Nephron progenitor cell (in vitro differentiated cells): ENCODE measurements at regions not wholly inside any gene's neighbourhood (a gene's known extent, or its start where the extent isn't known, plus 50 kb on each side); places are given as distances from the start of the nearest gene placed in this dataset.

ENCODE experiments used
- DNase-seq: peaks from one replicate; pipeline ENCODE4 v3.0.0; 2021
- H3K27ac Mint-ChIP-seq: 2 replicates; pipeline ENCODE4 v1.8.0; 2021; ENCODE audit warnings: mild to moderate bottlenecking, moderate library complexity, mixed read lengths
- H3K27me3 Mint-ChIP-seq: 2 replicates; pipeline ENCODE4 v1.8.0; 2021; ENCODE audit warnings: mild to moderate bottlenecking, low read depth, mixed read lengths; ENCODE audit not compliant: poor library complexity
- H3K36me3 Mint-ChIP-seq: 2 replicates; pipeline ENCODE4 v1.8.0; 2021; ENCODE audit warnings: low read depth, mixed read lengths
- H3K4me1 Mint-ChIP-seq: 2 replicates; pipeline ENCODE4 v1.8.0; 2021; ENCODE audit warnings: mixed read lengths
- H3K4me3 Mint-ChIP-seq: 2 replicates; pipeline ENCODE4 v1.8.0; 2021; ENCODE audit warnings: mild to moderate bottlenecking, moderate library complexity, mixed read lengths
- H3K9me3 Mint-ChIP-seq: 2 replicates; pipeline ENCODE4 v1.8.0; 2021; ENCODE audit warnings: mild to moderate bottlenecking, moderate library complexity, mixed read lengths
- CTCF ChIP-seq: fragments of 200-600 bp; sonication (generic); IDR thresholded peaks from 2 replicates; pipeline ENCODE4 v1.5.0; 2021; ENCODE audit warnings: antibody characterized with exemption

- no peak for DNase-seq
- Mint-ChIP-seq H3K4me3 (no peak overlapping the region), H3K9me3 (no peaks in the 10 kb centered on the region), H3K27me3 (no peaks in the 10 kb centered on the region), H3K4me1 (peaks cover 24% of the 10 kb centered on the region), H3K36me3 (no peaks in the 10 kb centered on the region), H3K27ac (peak overlapping the region; percentile 93)
- TF ChIP-seq CTCF: no peak
Measured at GRCh38 chrX:16462912-16463311, 187.0 kb upstream of the S100G start.

- no peaks in the 10 kb centered on the region for H3K9me3 Mint-ChIP-seq
- H3K4me3 Mint-ChIP-seq: no peak overlapping the region
- H3K27ac Mint-ChIP-seq: no peak overlapping the region
Measured at GRCh38 chrX:16464369-16464768, 185.6 kb upstream of the S100G start.

GRCh38 chrX:16465081-16465876 lies 184.7 kb upstream of the S100G start:
- H3K36me3 Mint-ChIP-seq: no peaks in the 10 kb centered on the region
- peaks cover 21% of the 10 kb centered on the region for H3K4me1 Mint-ChIP-seq
- H3K27ac Mint-ChIP-seq: no peak overlapping the region
- no peak for TF ChIP-seq CTCF
- no peaks in the 10 kb centered on the region for H3K9me3 Mint-ChIP-seq
- H3K27me3 Mint-ChIP-seq: no peaks in the 10 kb centered on the region
- no peak for DNase-seq
- no peak overlapping the region for H3K4me3 Mint-ChIP-seq

More at GRCh38 chrX:16464369-16464768, 185.6 kb upstream of the S100G start:
- H3K36me3 Mint-ChIP-seq: no peaks in the 10 kb centered on the region
- no peak for DNase-seq
- no peaks in the 10 kb centered on the region for H3K27me3 Mint-ChIP-seq
- H3K4me1 Mint-ChIP-seq: peaks cover 21% of the 10 kb centered on the region
- TF ChIP-seq CTCF: no peak

- DNase-seq: no peak
- TF ChIP-seq CTCF: no peak
Measured at GRCh38 chrX:16466640-16467432, 183.1 kb upstream of the S100G start.

GRCh38 chrX:16469870-16470269 lies 180.1 kb upstream of the S100G start:
- H3K4me1 Mint-ChIP-seq: no peaks in the 10 kb centered on the region
- peaks cover 2% of the 10 kb centered on the region for H3K36me3 Mint-ChIP-seq
- H3K27ac Mint-ChIP-seq: no peak overlapping the region
- no peak overlapping the region for H3K4me3 Mint-ChIP-seq
- TF ChIP-seq CTCF: no peak
- DNase-seq: no peak
- H3K27me3 Mint-ChIP-seq: no peaks in the 10 kb centered on the region
- no peaks in the 10 kb centered on the region for H3K9me3 Mint-ChIP-seq

More at GRCh38 chrX:16466640-16467432, 183.1 kb upstream of the S100G start:
- H3K4me3 Mint-ChIP-seq: no peak overlapping the region
- no peaks in the 10 kb centered on the region for H3K27me3 Mint-ChIP-seq
- H3K9me3 Mint-ChIP-seq: no peaks in the 10 kb centered on the region
- peaks cover 21% of the 10 kb centered on the region for H3K4me1 Mint-ChIP-seq
- peak overlapping the region; percentile 10 for H3K27ac Mint-ChIP-seq
- no peaks in the 10 kb centered on the region for H3K36me3 Mint-ChIP-seq
